ENCODE measurements at regions not wholly inside any gene's neighbourhood (a gene's known extent, or its start where the extent isn't known, plus 50 kb on each side); places are given as distances from the start of the nearest gene placed in this dataset.

DNA sequence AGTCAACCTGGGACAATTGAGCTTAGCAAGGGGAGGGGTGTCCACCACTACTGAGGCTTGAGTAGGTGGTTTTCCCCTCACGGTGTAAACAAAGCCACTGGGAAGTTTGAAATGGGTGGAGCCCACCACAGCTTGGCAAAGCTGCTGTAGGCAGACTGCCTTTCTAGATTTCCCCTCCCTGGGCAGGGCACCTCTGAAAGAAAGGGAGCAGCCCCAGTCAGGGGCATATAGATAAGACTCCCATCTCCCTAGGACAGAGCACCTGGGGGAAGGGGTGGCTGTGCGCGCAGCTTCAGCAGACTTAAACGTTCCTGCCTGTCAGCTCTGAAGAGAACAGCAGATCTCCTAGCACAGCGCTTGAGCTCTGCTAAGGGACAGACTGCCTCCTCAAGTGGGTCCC, 758.4 kb downstream of the LTN1 start:
- Histone ChIP-seq H3K4me3 (no peak overlapping the region), H3K4me1 (ENCODE audit: control insufficient read depth in 1 of 2, low read depth in 2 of 2) (peaks cover 0 to 41% of the 10 kb centered on the region in 2 donors), H3K9me3 (no peaks in the 10 kb centered on the region), H3K27ac (no peak overlapping the region), H3K27me3 (replicated peaks; ENCODE audit: insufficient read depth) (no peaks in the 10 kb centered on the region), H3K36me3 (no peaks in the 10 kb centered on the region)
- TF ChIP-seq CTCF (IDR thresholded peaks at IDR 0.05), result no peak
- ATAC-seq (ENCODE audit: insufficient number of reproducible peaks, low FRiP score, low read depth), result no peak
- DNase-seq (ENCODE audit: low spot score), result no peak

DNA sequence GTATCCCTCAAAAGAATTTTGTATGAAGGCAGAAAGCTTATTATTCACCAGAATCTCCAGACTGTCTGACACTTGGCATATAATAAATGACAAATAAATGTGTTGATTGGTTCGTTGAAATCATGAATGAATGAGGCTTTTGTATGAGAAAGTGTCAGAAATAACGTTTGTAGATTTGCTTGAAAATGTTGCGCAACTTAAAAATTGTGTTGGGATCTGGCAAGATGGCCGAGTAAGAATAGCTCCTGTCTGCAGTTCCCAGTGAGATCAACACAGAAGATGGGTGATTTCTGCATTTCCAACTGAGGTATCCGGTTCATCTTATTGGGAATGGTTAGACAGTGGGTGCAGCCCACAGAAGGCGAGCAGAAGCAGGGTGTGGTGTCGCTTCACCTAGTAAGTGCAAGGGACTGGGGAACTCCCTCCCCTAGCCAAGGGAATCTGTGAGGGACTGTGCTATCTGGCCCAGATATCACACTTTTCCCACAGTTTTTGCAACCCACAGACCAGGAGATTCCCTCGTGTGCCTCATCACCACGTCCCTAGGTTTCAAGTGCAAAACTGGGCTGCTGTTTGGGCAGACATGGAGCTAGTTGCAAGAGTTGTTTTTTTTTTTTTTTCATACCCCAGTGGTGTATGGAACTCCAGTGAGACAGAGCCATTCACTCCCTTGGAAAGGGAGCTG, 759.0 kb downstream of the LTN1 start:
- no peak for TF ChIP-seq CTCF (IDR thresholded peaks at IDR 0.05)
- H3K36me3 ChIP-seq, result no peaks in the 10 kb centered on the region
- no peak overlapping the region for H3K27ac ChIP-seq
- peaks cover 0 to 34% of the 10 kb centered on the region in 2 donors for H3K4me1 ChIP-seq (ENCODE audit: control insufficient read depth in 1 of 2, low read depth in 2 of 2)
- ATAC-seq (ENCODE audit: insufficient number of reproducible peaks, low FRiP score, low read depth) (no peak), DNase-seq (ENCODE audit: low spot score) (no peak)
- no peaks in the 10 kb centered on the region for H3K27me3 ChIP-seq (replicated peaks; ENCODE audit: insufficient read depth)
- no peak overlapping the region for H3K4me3 ChIP-seq
- no peaks in the 10 kb centered on the region for H3K9me3 ChIP-seq

DNA sequence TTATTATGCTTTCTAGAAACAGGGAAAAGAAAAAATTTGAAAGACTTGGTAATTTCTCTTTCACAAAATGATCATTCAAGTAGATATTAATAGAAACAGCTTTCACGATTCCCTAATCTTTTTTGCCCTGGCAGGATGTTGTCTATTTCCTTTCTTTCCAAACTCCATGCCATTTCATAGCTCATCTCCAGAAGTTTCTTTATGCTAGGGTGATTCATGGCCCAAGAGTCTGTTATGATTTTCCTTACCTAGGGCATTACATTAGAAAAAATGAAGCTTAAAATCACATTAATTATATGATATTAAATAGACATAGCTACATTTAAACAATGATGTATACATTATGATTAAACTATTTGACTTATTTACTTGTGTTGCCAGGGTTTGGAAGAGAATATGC, 762.1 kb downstream of the LTN1 start:
- Histone ChIP-seq H3K27ac (no peak overlapping the region), H3K9me3 (no peaks in the 10 kb centered on the region), H3K4me3 (no peak overlapping the region), H3K36me3 (no peaks in the 10 kb centered on the region), H3K27me3 (replicated peaks; ENCODE audit: insufficient read depth) (no peaks in the 10 kb centered on the region), H3K4me1 (ENCODE audit: control insufficient read depth in 1 of 2, low read depth in 2 of 2) (peaks cover 0 to 23% of the 10 kb centered on the region in 2 donors)
- no peak for DNase-seq (ENCODE audit: low spot score)
- TF ChIP-seq CTCF (IDR thresholded peaks at IDR 0.05), result no peak
- ATAC-seq (ENCODE audit: insufficient number of reproducible peaks, low FRiP score, low read depth), result no peak

DNA sequence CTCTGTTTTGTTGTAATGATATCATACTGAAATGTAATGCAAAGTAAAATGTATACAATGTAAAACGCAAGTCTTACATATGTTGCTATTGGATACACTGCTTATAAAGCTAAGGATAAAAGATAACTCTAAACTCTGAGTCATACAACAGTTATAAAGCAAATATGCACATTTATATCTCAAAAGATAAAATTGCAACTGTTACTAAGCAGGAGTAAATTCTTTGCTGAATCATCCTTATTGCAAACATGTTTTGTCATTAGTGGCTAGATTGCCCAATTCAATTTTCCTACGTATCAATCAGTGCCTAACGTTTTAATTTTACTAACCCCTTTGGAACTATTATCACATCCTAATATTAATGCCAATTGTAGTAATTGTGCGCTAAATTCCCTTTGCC, 762.9 kb downstream of the LTN1 start:
- no peaks in the 10 kb centered on the region for H3K9me3 ChIP-seq
- H3K27ac ChIP-seq, result no peak overlapping the region
- H3K27me3 ChIP-seq (replicated peaks; ENCODE audit: insufficient read depth), result no peaks in the 10 kb centered on the region
- TF ChIP-seq CTCF (IDR thresholded peaks at IDR 0.05), result no peak
- H3K4me3 ChIP-seq, result no peak overlapping the region
- no peaks in the 10 kb centered on the region for H3K36me3 ChIP-seq
- ATAC-seq (ENCODE audit: insufficient number of reproducible peaks, low FRiP score, low read depth) (no peak), DNase-seq (ENCODE audit: low spot score) (no peak)
- H3K4me1 ChIP-seq (ENCODE audit: control insufficient read depth in 1 of 2, low read depth in 2 of 2), result peaks cover 0 to 16% of the 10 kb centered on the region in 2 donors

- Histone ChIP-seq H3K4me3 (no peak overlapping the region), H3K9me3 (no peaks in the 10 kb centered on the region), H3K27me3 (replicated peaks; ENCODE audit: insufficient read depth) (no peaks in the 10 kb centered on the region), H3K4me1 (ENCODE audit: control insufficient read depth in 1 of 2, low read depth in 2 of 2) (peaks cover 0 to 11% of the 10 kb centered on the region in 2 donors), H3K36me3 (no peaks in the 10 kb centered on the region), H3K27ac (no peak overlapping the region)
- no peak for ATAC-seq (ENCODE audit: insufficient number of reproducible peaks, low FRiP score, low read depth)
- no peak for DNase-seq (ENCODE audit: low spot score)
- no peak for TF ChIP-seq CTCF (IDR thresholded peaks at IDR 0.05)
Observed at GRCh38 chr21:28228636-28228995, 764.1 kb downstream of the LTN1 start.

All from thoracic aorta (tissue), 2 donors.